ENCODE measurements at regions not wholly inside any gene's neighbourhood (a gene's known extent, or its start where the extent isn't known, plus 50 kb on each side); places are given as distances from the start of the nearest gene placed in this dataset.

DNA sequence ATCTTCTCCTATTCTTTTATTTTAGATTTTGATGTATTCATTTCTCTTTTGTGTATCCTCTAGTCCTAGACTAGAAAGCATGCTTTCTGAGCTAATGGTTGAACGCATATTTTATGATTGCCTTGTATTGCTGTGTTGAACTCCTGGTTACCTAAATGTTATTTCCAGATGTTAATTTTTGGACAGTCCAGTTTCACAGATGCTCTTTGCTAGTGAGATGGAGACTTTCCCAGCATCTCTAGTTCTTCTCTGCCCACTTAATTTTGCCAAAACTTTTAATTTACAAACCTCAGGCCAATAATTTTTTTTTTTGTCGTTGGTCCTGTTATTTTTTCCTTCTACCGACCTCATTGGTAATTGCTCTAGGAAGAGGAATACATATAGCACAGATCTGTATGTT, 153.2 kb downstream of the HAUS1 start:
- TF ChIP-seq, protein P1, sequence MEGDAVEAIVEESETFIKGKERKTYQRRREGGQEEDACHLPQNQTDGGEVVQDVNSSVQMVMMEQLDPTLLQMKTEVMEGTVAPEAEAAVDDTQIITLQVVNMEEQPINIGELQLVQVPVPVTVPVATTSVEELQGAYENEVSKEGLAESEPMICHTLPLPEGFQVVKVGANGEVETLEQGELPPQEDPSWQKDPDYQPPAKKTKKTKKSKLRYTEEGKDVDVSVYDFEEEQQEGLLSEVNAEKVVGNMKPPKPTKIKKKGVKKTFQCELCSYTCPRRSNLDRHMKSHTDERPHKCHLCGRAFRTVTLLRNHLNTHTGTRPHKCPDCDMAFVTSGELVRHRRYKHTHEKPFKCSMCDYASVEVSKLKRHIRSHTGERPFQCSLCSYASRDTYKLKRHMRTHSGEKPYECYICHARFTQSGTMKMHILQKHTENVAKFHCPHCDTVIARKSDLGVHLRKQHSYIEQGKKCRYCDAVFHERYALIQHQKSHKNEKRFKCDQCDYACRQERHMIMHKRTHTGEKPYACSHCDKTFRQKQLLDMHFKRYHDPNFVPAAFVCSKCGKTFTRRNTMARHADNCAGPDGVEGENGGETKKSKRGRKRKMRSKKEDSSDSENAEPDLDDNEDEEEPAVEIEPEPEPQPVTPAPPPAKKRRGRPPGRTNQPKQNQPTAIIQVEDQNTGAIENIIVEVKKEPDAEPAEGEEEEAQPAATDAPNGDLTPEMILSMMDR (conservative IDR thresholded peaks at IDR 0.05), result no peak
- H3K27ac ChIP-seq, result peak overlapping the region; percentile 77

DNA sequence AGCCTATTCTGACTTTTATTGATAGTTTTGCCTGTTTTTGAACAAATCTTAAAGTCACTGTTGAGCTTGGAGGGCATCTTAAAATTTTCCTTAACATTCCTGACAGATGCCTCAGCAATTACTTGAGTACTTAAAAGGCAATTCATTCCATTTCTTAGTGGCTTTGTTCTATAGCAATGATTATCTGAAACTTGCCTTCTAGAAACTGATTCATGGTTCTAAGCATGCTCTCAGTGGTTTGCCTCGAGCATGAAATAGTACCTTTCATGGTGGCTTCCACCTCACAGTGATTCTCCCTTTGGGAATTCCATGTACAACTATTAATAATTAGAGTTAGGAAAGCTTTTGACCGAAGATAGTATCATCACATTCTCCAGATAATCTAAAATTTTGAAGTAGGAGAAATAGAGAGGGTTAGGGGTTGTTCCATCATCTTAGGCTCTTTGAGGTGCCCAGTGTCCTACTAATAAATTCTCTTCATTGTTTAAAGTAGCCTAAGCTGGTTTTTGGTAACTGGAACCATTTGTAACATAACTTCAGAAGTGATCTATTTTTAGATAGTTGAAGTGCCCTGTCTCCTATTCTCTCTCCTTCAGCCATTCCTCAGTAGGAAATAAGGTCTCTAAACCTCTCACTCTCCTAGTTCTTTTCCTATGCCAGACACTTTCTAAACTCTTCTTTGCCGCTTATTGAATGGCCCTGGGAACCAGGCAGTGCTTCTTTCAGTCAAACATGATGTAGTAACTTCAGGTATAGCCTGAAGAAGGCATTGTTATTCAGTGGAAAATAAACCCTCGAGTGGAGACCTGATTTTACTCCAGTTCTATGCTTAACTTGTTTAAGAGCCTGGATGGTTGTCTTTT, 156.1 kb downstream of the HAUS1 start:
- TF ChIP-seq, protein P1 (conservative IDR thresholded peaks at IDR 0.05), result no peak
- H3K27ac ChIP-seq, result no peak overlapping the region

DNA sequence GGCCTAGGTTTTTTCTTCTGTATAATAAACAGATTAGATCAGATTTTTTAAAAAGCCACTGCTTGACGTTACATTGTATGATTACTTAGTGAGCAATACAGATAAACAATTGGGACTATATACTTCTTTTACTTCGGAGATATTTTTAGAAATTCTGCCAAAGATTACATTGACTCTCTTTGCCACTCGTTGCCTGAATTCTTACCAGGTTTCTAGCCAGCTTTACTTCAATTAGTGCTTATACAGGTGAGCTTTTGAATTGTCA, 156.6 kb downstream of the HAUS1 start:
- TF ChIP-seq, protein P1 (conservative IDR thresholded peaks at IDR 0.05), result no peak
- no peak overlapping the region for H3K27ac ChIP-seq

DNA sequence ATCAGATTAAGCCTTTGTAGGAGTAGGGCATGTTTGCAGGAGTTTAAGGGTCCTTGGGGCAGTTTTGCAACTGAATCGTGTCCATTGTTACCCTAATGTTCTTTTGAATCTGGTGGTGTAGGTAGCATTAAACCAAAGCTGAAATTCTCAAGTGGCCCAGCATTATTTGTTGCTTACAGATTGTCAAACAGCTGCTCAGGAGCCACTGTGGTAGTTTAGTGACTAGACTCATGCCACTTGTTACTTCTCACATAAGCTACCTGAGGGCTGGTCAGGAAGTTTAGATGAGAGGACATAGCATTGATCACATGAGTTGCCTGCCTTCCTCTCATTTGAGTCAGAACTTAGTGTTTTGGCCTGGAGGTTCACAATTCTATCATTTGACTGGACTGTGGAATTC, 157.6 kb downstream of the HAUS1 start:
- TF ChIP-seq, protein P1 (conservative IDR thresholded peaks at IDR 0.05), result no peak
- H3K27ac ChIP-seq, result no peak overlapping the region

DNA sequence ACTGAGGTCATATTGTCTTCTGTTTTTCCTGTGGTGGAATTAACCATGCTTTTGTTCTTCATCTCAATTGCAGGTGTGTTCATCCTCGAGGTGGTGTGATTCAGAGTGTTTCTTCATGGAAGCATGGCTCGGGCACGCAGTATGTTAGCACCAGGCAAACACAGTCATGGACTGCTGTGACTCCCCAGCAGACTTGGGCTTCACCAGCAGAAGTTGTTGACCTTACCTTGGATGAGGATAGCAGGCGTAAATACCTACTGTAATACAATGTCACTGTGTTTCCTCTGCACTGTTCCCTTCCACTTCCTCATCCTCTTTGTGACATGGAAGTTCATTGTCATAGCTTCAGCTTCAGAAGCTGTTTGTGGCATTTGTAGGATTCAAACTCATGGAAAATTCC, 158.7 kb downstream of the HAUS1 start:
- no peak overlapping the region for H3K27ac ChIP-seq
- TF ChIP-seq, protein P1 (conservative IDR thresholded peaks at IDR 0.05), result no peak

DNA sequence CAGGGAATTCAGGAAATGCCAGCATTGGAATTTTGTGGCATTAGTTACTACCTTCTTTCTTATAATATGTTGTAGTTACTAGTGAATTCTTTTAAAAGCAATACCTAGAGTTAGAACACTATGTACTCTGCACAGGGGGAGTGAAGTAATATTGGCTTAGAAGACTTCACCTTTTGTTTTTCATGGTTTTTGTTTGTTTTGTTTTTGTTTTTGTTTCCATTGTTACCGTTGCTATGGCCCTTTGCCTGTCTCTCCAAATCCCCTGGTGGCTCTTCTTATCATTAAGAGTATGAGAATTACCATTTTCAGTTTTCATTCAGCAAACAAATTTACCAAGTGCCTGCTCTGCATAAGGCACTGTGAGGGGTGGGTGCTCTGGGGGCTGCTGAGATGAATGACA, 160.1 kb downstream of the HAUS1 start:
- H3K27ac ChIP-seq, result no peak overlapping the region
- TF ChIP-seq, protein P1 (conservative IDR thresholded peaks at IDR 0.05), result no peak

DNA sequence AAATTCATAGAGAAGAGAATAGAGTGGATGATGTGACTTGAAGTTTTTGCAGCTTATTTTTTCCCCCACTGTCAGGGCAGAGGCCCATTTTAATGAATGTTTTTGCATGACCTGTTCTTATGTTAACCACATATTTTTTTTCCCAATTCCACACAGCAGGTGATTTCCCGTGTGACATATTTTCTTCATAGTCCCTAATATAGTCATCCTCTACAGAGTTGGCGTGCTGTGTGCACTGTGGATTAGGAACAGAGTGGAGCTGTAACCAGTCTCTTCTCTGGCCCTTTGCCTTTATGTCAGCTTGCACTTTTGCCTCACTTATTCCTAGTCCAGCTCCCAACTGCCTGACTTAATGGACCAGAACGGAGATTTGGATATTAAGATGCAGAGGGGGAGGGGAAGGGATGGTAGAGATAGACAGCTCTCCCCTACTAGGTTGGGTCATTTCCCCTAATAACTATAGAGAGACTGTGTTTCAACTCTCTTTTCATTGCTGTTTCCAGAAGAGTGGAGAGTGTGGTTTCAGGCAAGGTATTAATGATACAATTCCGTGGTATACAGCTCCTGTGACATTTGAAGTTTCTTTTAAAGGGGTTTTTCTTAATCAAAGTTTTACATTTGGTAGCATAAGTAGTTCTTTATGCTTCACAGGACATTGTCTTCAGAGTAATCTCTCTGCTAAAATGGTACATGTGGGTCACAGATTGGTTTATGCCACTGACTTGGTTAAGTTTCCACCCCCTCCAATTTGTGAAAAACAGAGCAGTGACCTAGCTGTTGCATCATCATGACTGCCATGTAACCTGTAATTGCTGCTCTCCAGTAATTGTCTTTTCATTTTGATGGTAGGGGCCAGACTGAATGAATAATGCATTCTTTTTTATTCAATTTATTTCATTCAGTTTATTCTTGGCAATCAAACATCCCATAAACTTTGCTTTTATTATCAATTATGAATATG, 161.3 kb downstream of the HAUS1 start:
- TF ChIP-seq, protein P1 (conservative IDR thresholded peaks at IDR 0.05), result no peak
- no peak overlapping the region for H3K27ac ChIP-seq

Data from VCaP (cell line).